NCI-H2029 (cell line): ENCODE measurements at regions not wholly inside any gene's neighbourhood (a gene's known extent, or its start where the extent isn't known, plus 50 kb on each side); places are given as distances from the start of the nearest gene placed in this dataset.
"Not testable (repeated sequence)": the region's sequence is repeated elsewhere in the genome, so short reads cannot be mapped to it uniquely, and the experiment has no call there.

Experiments used
- DNase-seq: peaks from one replicate; lab custom pipeline; 2025; lab: John Stamatoyannopoulos, UW

GRCh38 chr6:106849120-106849519 lies 125.4 kb downstream of the CD24 start:
- no peak for DNase-seq

GRCh38 chr6:106847116-106847515 lies 127.4 kb downstream of the CD24 start:
- no peak for DNase-seq

- DNase-seq, result no peak
Observed at GRCh38 chr6:106844930-106845329, 129.6 kb downstream of the CD24 start.

- no peak for DNase-seq
Observed at GRCh38 chr6:106832766-106833510, 141.6 kb downstream of the CD24 start.

GRCh38 chr6:106830930-106831329 lies 143.6 kb downstream of the CD24 start:
- no peak for DNase-seq

GRCh38 chr6:106829451-106829850 lies 145.1 kb downstream of the CD24 start:
- no peak for DNase-seq

GRCh38 chr6:106827081-106827480 lies 147.4 kb downstream of the CD24 start:
- no peak for DNase-seq

- no peak for DNase-seq
Observed at GRCh38 chr6:106825156-106825555, 149.4 kb downstream of the CD24 start.

- DNase-seq, result peak; percentile 14
Observed at GRCh38 chr6:106823732-106824351, 150.7 kb downstream of the CD24 start.

GRCh38 chr6:106823058-106823457 lies 151.5 kb downstream of the CD24 start:
- DNase-seq, result no peak

GRCh38 chr6:106820412-106820852 lies 154.1 kb downstream of the CD24 start:
- no peak for DNase-seq

GRCh38 chr6:106811088-106811686 lies 163.3 kb downstream of the CD24 start:
- no peak for DNase-seq

- DNase-seq, result no peak
Observed at GRCh38 chr6:106808758-106809157, 165.8 kb downstream of the CD24 start.

- no peak for DNase-seq
Observed at GRCh38 chr6:106807947-106808611, 166.4 kb downstream of the CD24 start.

- DNase-seq, result not testable (repeated sequence)
Observed at GRCh38 chr6:106806253-106806652, 168.3 kb downstream of the CD24 start.

- no peak for DNase-seq
Observed at GRCh38 chr6:106805771-106806170, 168.8 kb downstream of the CD24 start.

GRCh38 chr6:106804346-106805335 lies 169.9 kb downstream of the CD24 start:
- no peak for DNase-seq

GRCh38 chr6:106803188-106803587 lies 171.3 kb downstream of the CD24 start:
- DNase-seq, result no peak

- DNase-seq, result no peak
Observed at GRCh38 chr6:106802139-106802538, 172.4 kb downstream of the CD24 start.

- DNase-seq, result no peak
Observed at GRCh38 chr6:106801256-106801655, 171.9 kb downstream of the QRSL1 start.

- no peak for DNase-seq
Observed at GRCh38 chr6:106800379-106800778, 171.0 kb downstream of the QRSL1 start.
